ENCODE measurements at regions not wholly inside any gene's neighbourhood (a gene's known extent, or its start where the extent isn't known, plus 50 kb on each side); places are given as distances from the start of the nearest gene placed in this dataset.

GRCh38 chrX:928606-929005 lies 283.8 kb downstream of the CRLF2 start:
- no peak overlapping the region for H3K27ac ChIP-seq (ENCODE audit: low read depth, low read length)
- no peaks in the 10 kb centered on the region for H3K79me2 ChIP-seq (ENCODE audit: insufficient read depth, low read length)
- DNase-seq (ENCODE audit: low read depth) = no peak
- H3K27me3 ChIP-seq (ENCODE audit: insufficient read depth, low read length) = no peaks in the 10 kb centered on the region
- no peak for FAIRE-seq
- Mint-ChIP-seq H3K9me3 (ENCODE audit: unreplicated experiment) (peaks cover 11% of the 10 kb centered on the region), H3K4me3 (ENCODE audit: unreplicated experiment) (no peak overlapping the region), H3K27me3 (ENCODE audit: low read depth, unreplicated experiment) (no peaks in the 10 kb centered on the region), H3K4me1 (ENCODE audit: low read depth, unreplicated experiment) (no peaks in the 10 kb centered on the region), H3K36me3 (ENCODE audit: low read depth, unreplicated experiment) (no peaks in the 10 kb centered on the region), H3K27ac (ENCODE audit: unreplicated experiment) (no peak overlapping the region)
- H3K9ac ChIP-seq (ENCODE audit: low read length) = no peak overlapping the region
- no peak overlapping the region for H2AFZ ChIP-seq (ENCODE audit: low read depth, low read length)
- TF ChIP-seq EZH2 (IDR thresholded peaks at IDR 0.05; ENCODE audit: insufficient read depth, low read length) (no peak), CTCF (IDR thresholded peaks at IDR 0.05; ENCODE audit: insufficient read depth, low read depth, low read length) (no peak)
- H3K4me3 ChIP-seq (ENCODE audit: insufficient read depth, low read depth, low read length) = no peak overlapping the region
- no peak overlapping the region for H3K4me2 ChIP-seq (ENCODE audit: low read length)
- H3K9me3 ChIP-seq (ENCODE audit: insufficient read depth, low read depth, low read length) = no peaks in the 10 kb centered on the region
- H3K36me3 ChIP-seq (ENCODE audit: insufficient read depth, low read length) = no peaks in the 10 kb centered on the region
- H4K20me1 ChIP-seq (ENCODE audit: insufficient read depth, low read length) = no peaks in the 10 kb centered on the region
- no peaks in the 10 kb centered on the region for H3K4me1 ChIP-seq (ENCODE audit: insufficient read depth, low read length)

- FAIRE-seq (no peak), DNase-seq (ENCODE audit: low read depth) (no peak)
These were observed 285.5 kb downstream of the CRLF2 start for GRCh38 chrX:926991-927390.

More at GRCh38 chrX:926991-927390, 285.5 kb downstream of the CRLF2 start:
- Histone ChIP-seq H4K20me1 (ENCODE audit: insufficient read depth, low read length) (no peaks in the 10 kb centered on the region), H3K27ac (ENCODE audit: low read depth, low read length) (no peak overlapping the region), H3K79me2 (ENCODE audit: insufficient read depth, low read length) (no peaks in the 10 kb centered on the region), H3K9ac (ENCODE audit: low read length) (no peak overlapping the region), H3K36me3 (ENCODE audit: insufficient read depth, low read length) (no peaks in the 10 kb centered on the region), H3K4me3 (ENCODE audit: insufficient read depth, low read depth, low read length) (no peak overlapping the region), H3K27me3 (ENCODE audit: insufficient read depth, low read length) (no peaks in the 10 kb centered on the region), H2AFZ (ENCODE audit: low read depth, low read length) (no peak overlapping the region), H3K4me1 (ENCODE audit: insufficient read depth, low read length) (no peaks in the 10 kb centered on the region), H3K9me3 (ENCODE audit: insufficient read depth, low read depth, low read length) (no peaks in the 10 kb centered on the region), H3K4me2 (ENCODE audit: low read length) (no peak overlapping the region)
- H3K27ac Mint-ChIP-seq (ENCODE audit: unreplicated experiment) = no peak overlapping the region
- H3K4me3 Mint-ChIP-seq (ENCODE audit: unreplicated experiment) = no peak overlapping the region
- TF ChIP-seq CTCF (IDR thresholded peaks at IDR 0.05; ENCODE audit: insufficient read depth, low read depth, low read length) (no peak), EZH2 (IDR thresholded peaks at IDR 0.05; ENCODE audit: insufficient read depth, low read length) (no peak)
- H3K4me1 Mint-ChIP-seq (ENCODE audit: low read depth, unreplicated experiment) = no peaks in the 10 kb centered on the region
- no peaks in the 10 kb centered on the region for H3K27me3 Mint-ChIP-seq (ENCODE audit: low read depth, unreplicated experiment)
- H3K36me3 Mint-ChIP-seq (ENCODE audit: low read depth, unreplicated experiment) = no peaks in the 10 kb centered on the region
- H3K9me3 Mint-ChIP-seq (ENCODE audit: unreplicated experiment) = peaks cover 11% of the 10 kb centered on the region
